SH-SY5Y (cell line): ENCODE measurements at regions not wholly inside any gene's neighbourhood (a gene's known extent, or its start where the extent isn't known, plus 50 kb on each side); places are given as distances from the start of the nearest gene placed in this dataset.

Source experiments
- GATA2 ChIP-seq: IDR thresholded peaks from 2 replicates; pipeline ENCODE4 v1.6.1; 2011; ENCODE audit warnings: mild to moderate bottlenecking, low read depth, low read length
- GATA3 ChIP-seq: IDR thresholded peaks from 2 replicates; pipeline ENCODE4 v1.6.1; 2011; ENCODE audit warnings: low read depth, mild to moderate bottlenecking, low read length, moderate library complexity

DNA sequence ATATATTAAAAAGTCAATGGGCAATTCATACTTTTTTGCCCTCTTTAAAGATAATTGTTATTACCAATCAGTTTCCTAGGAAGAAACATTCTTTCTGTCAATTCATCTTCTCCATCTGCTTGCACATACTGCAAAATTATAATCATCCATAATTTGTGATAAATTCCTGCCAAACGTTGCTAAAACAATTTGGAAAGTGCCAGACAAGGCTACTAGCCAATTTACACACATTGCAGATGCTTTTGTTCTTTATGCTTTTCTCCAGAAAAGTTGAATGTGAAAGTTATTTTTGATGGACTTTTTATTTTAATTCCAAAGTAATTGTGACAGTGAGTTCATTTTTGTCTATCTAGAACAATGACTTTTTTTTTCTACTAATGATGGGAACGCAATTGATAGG, 992.8 kb upstream of the ADGRL2 start:
- TF ChIP-seq GATA2: no peak
- no peak for TF ChIP-seq GATA3
